ENCODE measurements at regions not wholly inside any gene's neighbourhood (a gene's known extent, or its start where the extent isn't known, plus 50 kb on each side); places are given as distances from the start of the nearest gene placed in this dataset.

- no peak for TF ChIP-seq MYC (IDR thresholded peaks at IDR 0.05; ENCODE audit: low read depth, low read length)
- no peak for TF ChIP-seq CTCF (IDR thresholded peaks at IDR 0.05; ENCODE audit: extremely low read depth in 1 of 2, insufficient read depth in 1 of 2, low read depth in 1 of 2, low read length in 2 of 2)
- no peak for TF ChIP-seq GATA2 (IDR thresholded peaks at IDR 0.05; ENCODE audit: insufficient read depth, insufficient read length, low read depth, low read length)
- no peak for TF ChIP-seq FOS (IDR thresholded peaks at IDR 0.05; ENCODE audit: borderline replicate concordance, insufficient read depth, low read length)
- TF ChIP-seq, protein P1, sequence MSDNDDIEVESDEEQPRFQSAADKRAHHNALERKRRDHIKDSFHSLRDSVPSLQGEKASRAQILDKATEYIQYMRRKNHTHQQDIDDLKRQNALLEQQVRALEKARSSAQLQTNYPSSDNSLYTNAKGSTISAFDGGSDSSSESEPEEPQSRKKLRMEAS (IDR thresholded peaks at IDR 0.05; ENCODE audit: insufficient read depth, insufficient read length) = no peak
- ChIA-PET CTCF (no interaction called here), POLR2A (no interaction called here)
- DNase-seq (ENCODE audit: low read depth, low spot score) (no peak), FAIRE-seq (no peak)
- H3K27me3 ChIP-seq (ENCODE audit: control insufficient read depth in 2 of 2, insufficient read depth in 2 of 2, low read length in 2 of 2) = no peaks in the 10 kb centered on the region
- no peaks in the 10 kb centered on the region for H3K9me3 ChIP-seq (replicated peaks; ENCODE audit: control insufficient read depth, insufficient read depth, low read length)
- no peaks in the 10 kb centered on the region for H3K4me1 ChIP-seq (ENCODE audit: control insufficient read depth, extremely low read depth, insufficient read depth, low read length)
- intact Hi-C loops (cut with micrococcal nuclease) = no loop called here
- H2AFZ ChIP-seq (ENCODE audit: low read depth, low read length) = no peak overlapping the region
- H3K9me1 ChIP-seq (replicated peaks; ENCODE audit: control insufficient read depth, extremely low read depth, insufficient read depth, low read length) = no peaks in the 10 kb centered on the region
- no TSS peak for BruUV-seq (replicated peaks)
- no peak overlapping the region for H3K27ac ChIP-seq (ENCODE audit: insufficient read depth, low read depth, low read length)
- no peaks in the 10 kb centered on the region for H4K20me1 ChIP-seq (replicated peaks; ENCODE audit: control insufficient read depth, extremely low read depth, insufficient read depth, low read length)
- dilution Hi-C loops (cut with MboI; ENCODE audit: extremely low pct_ligation_motif_present, low sequenced_read_pairs) = no loop called here
- no peak overlapping the region for H3K4me2 ChIP-seq (ENCODE audit: insufficient read depth, low read length)
- H3K4me3 ChIP-seq (replicated peaks in 1 of 3; ENCODE audit: insufficient read depth in 1 of 3, low read depth in 1 of 3, low read length in 3 of 3) = no peak overlapping the region
- no peaks in the 10 kb centered on the region for H3K36me3 ChIP-seq (ENCODE audit: control insufficient read depth in 2 of 2, extremely low read depth in 1 of 2, insufficient read depth in 2 of 2, low read length in 2 of 2)
- no peaks in the 10 kb centered on the region for H3K79me2 ChIP-seq (ENCODE audit: control insufficient read depth, insufficient read depth, low read length)
- H3K9ac ChIP-seq (replicated peaks; ENCODE audit: extremely low read depth, insufficient read depth, low read length) = no peak overlapping the region
Observed at GRCh38 chr12:33129500-33129899, 232.9 kb upstream of the PKP2 start.

DNA sequence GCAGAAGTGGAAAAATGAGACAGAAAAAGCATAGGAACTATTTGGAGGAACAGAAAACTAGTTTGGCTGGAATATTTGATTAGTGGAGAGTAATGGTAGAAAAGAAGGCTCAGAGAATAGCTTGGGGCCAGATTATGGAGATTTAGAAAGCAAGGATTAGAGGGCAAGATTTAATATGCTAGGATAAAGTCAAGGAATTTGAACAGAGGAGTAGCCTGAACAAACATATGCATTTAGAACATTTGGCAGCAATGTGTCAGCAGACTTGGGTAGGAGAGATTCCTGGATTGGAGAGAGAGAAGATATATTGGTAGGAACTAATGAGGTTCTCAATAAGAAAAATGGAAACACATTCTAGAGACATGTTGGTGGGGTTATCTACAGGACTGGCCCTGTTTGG is 229.2 kb upstream of the PKP2 start:
- H3K27me3 ChIP-seq (ENCODE audit: control insufficient read depth in 2 of 2, insufficient read depth in 2 of 2, low read length in 2 of 2) = no peaks in the 10 kb centered on the region
- H3K4me2 ChIP-seq (ENCODE audit: insufficient read depth, low read length) = no peak overlapping the region
- DNase-seq (ENCODE audit: low read depth, low spot score) = no peak
- H3K36me3 ChIP-seq (ENCODE audit: control insufficient read depth in 2 of 2, extremely low read depth in 1 of 2, insufficient read depth in 2 of 2, low read length in 2 of 2) = no peaks in the 10 kb centered on the region
- FAIRE-seq = no peak
- no TSS peak for BruUV-seq (replicated peaks)
- no peaks in the 10 kb centered on the region for H3K4me1 ChIP-seq (ENCODE audit: control insufficient read depth, extremely low read depth, insufficient read depth, low read length)
- ChIA-PET CTCF (no interaction called here), POLR2A (no interaction called here)
- H3K4me3 ChIP-seq (replicated peaks in 1 of 3; ENCODE audit: insufficient read depth in 1 of 3, low read depth in 1 of 3, low read length in 3 of 3) = no peak overlapping the region
- no peak overlapping the region for H3K27ac ChIP-seq (ENCODE audit: insufficient read depth, low read depth, low read length)
- intact Hi-C loops (cut with micrococcal nuclease) = no loop called here
- H4K20me1 ChIP-seq (replicated peaks; ENCODE audit: control insufficient read depth, extremely low read depth, insufficient read depth, low read length) = no peaks in the 10 kb centered on the region
- H3K9me1 ChIP-seq (replicated peaks; ENCODE audit: control insufficient read depth, extremely low read depth, insufficient read depth, low read length) = no peaks in the 10 kb centered on the region
- H3K79me2 ChIP-seq (ENCODE audit: control insufficient read depth, insufficient read depth, low read length) = no peaks in the 10 kb centered on the region
- TF ChIP-seq CTCF (IDR thresholded peaks at IDR 0.05; ENCODE audit: extremely low read depth in 1 of 2, insufficient read depth in 1 of 2, low read depth in 1 of 2, low read length in 2 of 2) (no peak), JUN (IDR thresholded peaks at IDR 0.05; ENCODE audit: borderline replicate concordance, insufficient read depth, insufficient read length, low read depth) (no peak), POLR2A (IDR thresholded peaks at IDR 0.05; ENCODE audit: low read depth, low read length) (no peak), FOS (IDR thresholded peaks at IDR 0.05; ENCODE audit: borderline replicate concordance, insufficient read depth, low read length) (no peak), POLR2AphosphoS5 (IDR thresholded peaks at IDR 0.05; ENCODE audit: insufficient read depth, low read depth, low read length) (no peak), MYC (IDR thresholded peaks at IDR 0.05; ENCODE audit: low read depth, low read length) (no peak), GATA2 (IDR thresholded peaks at IDR 0.05; ENCODE audit: insufficient read depth, insufficient read length, low read depth, low read length) (no peak)
- TF ChIP-seq, protein P1 (IDR thresholded peaks at IDR 0.05; ENCODE audit: insufficient read depth, insufficient read length) = no peak
- H3K9me3 ChIP-seq (replicated peaks; ENCODE audit: control insufficient read depth, insufficient read depth, low read length) = no peaks in the 10 kb centered on the region
- H2AFZ ChIP-seq (ENCODE audit: low read depth, low read length) = no peak overlapping the region
- no peak overlapping the region for H3K9ac ChIP-seq (replicated peaks; ENCODE audit: extremely low read depth, insufficient read depth, low read length)
- dilution Hi-C loops (cut with MboI; ENCODE audit: extremely low pct_ligation_motif_present, low sequenced_read_pairs) = no loop called here
